ENCODE measurements at regions not wholly inside any gene's neighbourhood (a gene's known extent, or its start where the extent isn't known, plus 50 kb on each side); places are given as distances from the start of the nearest gene placed in this dataset.
A peak's percentile ranks its signal among the peaks of the same experiment; 100 is the strongest.

- peak in 1 of 2 donors; percentile 16 for DNase-seq
Observed at GRCh38 chr2:158006961-158007719, 94.5 kb upstream of the UPP2 start.

GRCh38 chr2:158004126-158004764 is 97.4 kb upstream of the UPP2 start:
- DNase-seq: no peak

GRCh38 chr2:158002079-158002478 is 99.6 kb upstream of the UPP2 start:
- no peak for DNase-seq

- no peak for DNase-seq
Observed at GRCh38 chr2:157996799-157997198, 104.9 kb upstream of the UPP2 start.

GRCh38 chr2:157995117-157995516 is 106.6 kb upstream of the UPP2 start:
- DNase-seq: no peak

GRCh38 chr2:157991932-157992331 is 109.7 kb upstream of the UPP2 start:
- no peak for DNase-seq

GRCh38 chr2:157990173-157990572 is 111.5 kb upstream of the UPP2 start:
- no peak for DNase-seq

GRCh38 chr2:157989227-157989626 is 112.4 kb upstream of the UPP2 start:
- DNase-seq: no peak

- no peak for DNase-seq
Observed at GRCh38 chr2:157986761-157987160, 110.6 kb upstream of the ACVR1 start.

- DNase-seq: no peak
Observed at GRCh38 chr2:157984866-157985265, 108.7 kb upstream of the ACVR1 start.

GRCh38 chr2:157980020-157980419 is 103.9 kb upstream of the ACVR1 start:
- DNase-seq: no peak

- DNase-seq: no peak
Observed at GRCh38 chr2:157971702-157972101, 95.6 kb upstream of the ACVR1 start.

GRCh38 chr2:157967856-157968255 is 91.7 kb upstream of the ACVR1 start:
- DNase-seq: no peak

- no peak for DNase-seq
Observed at GRCh38 chr2:157959249-157959648, 83.1 kb upstream of the ACVR1 start.

GRCh38 chr2:157957596-157957995 is 81.5 kb upstream of the ACVR1 start:
- no peak for DNase-seq

GRCh38 chr2:157952558-157952957 is 76.4 kb upstream of the ACVR1 start:
- no peak for DNase-seq

- DNase-seq: no peak
Observed at GRCh38 chr2:157948856-157949255, 72.7 kb upstream of the ACVR1 start.

GRCh38 chr2:157946919-157947557 is 70.9 kb upstream of the ACVR1 start:
- DNase-seq: no peak

- DNase-seq: no peak
Observed at GRCh38 chr2:157940024-157940423, 63.9 kb upstream of the ACVR1 start.

GRCh38 chr2:157938556-157938955 is 62.4 kb upstream of the ACVR1 start:
- DNase-seq: no peak

- no peak for DNase-seq
Observed at GRCh38 chr2:157936406-157936805, 60.3 kb upstream of the ACVR1 start.

GRCh38 chr2:157935378-157935906 is 59.3 kb upstream of the ACVR1 start:
- DNase-seq: no peak

- no peak for DNase-seq
Observed at GRCh38 chr2:157934684-157935377, 58.7 kb upstream of the ACVR1 start.
